Smooth muscle cell (in vitro differentiated cells): ENCODE measurements at regions not wholly inside any gene's neighbourhood (a gene's known extent, or its start where the extent isn't known, plus 50 kb on each side); places are given as distances from the start of the nearest gene placed in this dataset.

Source experiments
- DNase-seq: peaks from one replicate; lab custom pipeline; 2025; ENCODE audit not compliant: unreplicated experiment; lab: John Stamatoyannopoulos, UW
- H2AFZ ChIP-seq: fragments of 200-600 bp; sonication (generic); 2 replicates; pipeline ENCODE4 v1.6.0; 2016; ENCODE audit warnings: antibody characterized with exemption, low read depth, mild to moderate bottlenecking
- H3F3A ChIP-seq: fragments of 200-600 bp; sonication (generic); 2 replicates; pipeline ENCODE4 v1.6.0; 2017; ENCODE audit warnings: antibody characterized with exemption, low read depth
- H3K27ac ChIP-seq: fragments of 200-600 bp; sonication (generic); 2 replicates; pipeline ENCODE4 v1.5.1; 2016; ENCODE audit warnings: low read depth, mild to moderate bottlenecking
- H3K27me3 ChIP-seq: fragments of 200-600 bp; sonication (generic); 2 replicates; pipeline ENCODE4 v1.6.1; 2016; ENCODE audit warnings: low read depth, mild to moderate bottlenecking
- H3K36me3 ChIP-seq: fragments of 200-600 bp; sonication (generic); 2 replicates; pipeline ENCODE4 v1.5.1; 2016; ENCODE audit warnings: low read depth
- H3K4me1 ChIP-seq: fragments of 200-600 bp; sonication (generic); 2 replicates; pipeline ENCODE4 v1.5.1; 2016; ENCODE audit warnings: low read depth
- H3K4me2 ChIP-seq: fragments of 200-600 bp; sonication (generic); 2 replicates; pipeline ENCODE4 v1.6.0; 2016; ENCODE audit warnings: mild to moderate bottlenecking
- H3K4me3 ChIP-seq: fragments of 200-600 bp; sonication (generic); 2 replicates; pipeline ENCODE4 v1.5.1; 2016; ENCODE audit warnings: mild to moderate bottlenecking
- H3K79me2 ChIP-seq: fragments of 200-600 bp; sonication (generic); 2 replicates; pipeline ENCODE4 v1.6.0; 2016; ENCODE audit warnings: low read depth, mild to moderate bottlenecking
- H3K9ac ChIP-seq: fragments of 200-600 bp; sonication (generic); 2 replicates; pipeline ENCODE4 v1.6.0; 2016; ENCODE audit warnings: low read depth
- H3K9me3 ChIP-seq: fragments of 200-600 bp; sonication (generic); replicated peaks from 2 replicates; pipeline ENCODE4 v1.5.1; 2016; ENCODE audit warnings: low read depth
- H4K20me1 ChIP-seq: fragments of 200-600 bp; sonication (generic); 2 replicates; pipeline ENCODE4 v1.6.0; 2016; ENCODE audit warnings: low read depth
- CTCF ChIP-seq: fragments of 200-600 bp; sonication (generic); IDR thresholded peaks from 2 replicates; pipeline ENCODE4 v1.5.1; 2017; ENCODE audit warnings: borderline replicate concordance, mild to moderate bottlenecking, antibody characterized with exemption; ENCODE audit not compliant: insufficient read depth, poor library complexity, severe bottlenecking
- WGBS: methylation state at CpG from one replicate; pipeline ENCODE4 v1.1.7; 2016; ENCODE audit warnings: low lambda C conversion rate; 5-methylcytosine and 5-hydroxymethylcytosine counted together

- H3K9me3 ChIP-seq, result no peaks in the 10 kb centered on the region
- no peak overlapping the region for H3K4me2 ChIP-seq
- no peak for TF ChIP-seq CTCF
- H3K79me2 ChIP-seq, result no peaks in the 10 kb centered on the region
- no peak overlapping the region for H3K27ac ChIP-seq
- H3K36me3 ChIP-seq, result no peaks in the 10 kb centered on the region
- DNase-seq, result no peak
- WGBS, result 55% methylated on average over 6 of the region's 6 CpGs
- no peaks in the 10 kb centered on the region for H3F3A ChIP-seq
- H3K27me3 ChIP-seq, result no peaks in the 10 kb centered on the region
- H4K20me1 ChIP-seq, result no peaks in the 10 kb centered on the region
- H3K4me1 ChIP-seq, result no peaks in the 10 kb centered on the region
- H2AFZ ChIP-seq, result no peak overlapping the region
- H3K4me3 ChIP-seq, result no peak overlapping the region
- H3K9ac ChIP-seq, result no peak overlapping the region
These were observed 248.2 kb upstream of the MAF start for GRCh38 chr16:79848719-79849118.

- no peaks in the 10 kb centered on the region for H3K79me2 ChIP-seq
- no peak for DNase-seq
- no peak overlapping the region for H3K27ac ChIP-seq
These were observed 247.0 kb upstream of the MAF start for GRCh38 chr16:79847569-79847968.

GRCh38 chr16:79847101-79847500 is 246.6 kb upstream of the MAF start:
- Histone ChIP-seq H3K4me1 (no peaks in the 10 kb centered on the region), H3K9ac (no peak overlapping the region), H3K36me3 (no peaks in the 10 kb centered on the region), H3F3A (no peaks in the 10 kb centered on the region), H2AFZ (no peak overlapping the region), H3K4me2 (no peak overlapping the region), H3K27ac (no peak overlapping the region), H4K20me1 (no peaks in the 10 kb centered on the region), H3K4me3 (no peak overlapping the region), H3K9me3 (no peaks in the 10 kb centered on the region), H3K27me3 (no peaks in the 10 kb centered on the region), H3K79me2 (no peaks in the 10 kb centered on the region)
- 96% methylated on average over 7 of the region's 7 CpGs for WGBS
- TF ChIP-seq CTCF, result no peak
- DNase-seq, result no peak

More at GRCh38 chr16:79847569-79847968, 247.0 kb upstream of the MAF start:
- H3K4me3 ChIP-seq, result no peak overlapping the region
- no peaks in the 10 kb centered on the region for H3K4me1 ChIP-seq
- WGBS, result 85% methylated on average over 5 of the region's 5 CpGs
- no peaks in the 10 kb centered on the region for H3K36me3 ChIP-seq
- H2AFZ ChIP-seq, result no peak overlapping the region
- H3K4me2 ChIP-seq, result no peak overlapping the region
- no peaks in the 10 kb centered on the region for H3F3A ChIP-seq
- H3K9ac ChIP-seq, result no peak overlapping the region
- no peaks in the 10 kb centered on the region for H3K27me3 ChIP-seq
- no peak for TF ChIP-seq CTCF
- H3K9me3 ChIP-seq, result no peaks in the 10 kb centered on the region
- H4K20me1 ChIP-seq, result no peaks in the 10 kb centered on the region

DNA sequence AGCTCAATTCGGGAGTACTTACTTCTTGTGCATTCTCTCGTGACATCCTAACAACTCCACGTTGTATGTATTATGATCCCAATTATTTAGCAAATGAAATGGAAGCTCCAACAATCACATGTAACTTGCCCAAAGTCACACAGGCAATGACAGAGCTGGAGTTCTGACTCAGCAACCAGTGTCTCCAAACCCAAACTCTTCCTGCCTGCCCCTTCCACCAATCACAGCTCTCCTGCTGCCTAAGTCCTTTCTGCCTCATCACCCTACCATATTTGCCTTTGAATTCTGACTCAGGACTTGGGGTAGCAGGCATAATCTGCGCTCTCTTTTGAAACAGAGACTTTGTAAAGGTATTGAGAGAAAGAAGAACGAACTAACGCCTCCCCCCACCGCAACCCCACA is 245.2 kb upstream of the MAF start:
- Histone ChIP-seq H3K4me2 (no peak overlapping the region), H3K27me3 (no peaks in the 10 kb centered on the region), H3K9ac (no peak overlapping the region), H3K79me2 (no peaks in the 10 kb centered on the region), H3K4me3 (no peak overlapping the region), H3K36me3 (no peaks in the 10 kb centered on the region), H3K9me3 (no peaks in the 10 kb centered on the region), H2AFZ (no peak overlapping the region), H3K4me1 (no peaks in the 10 kb centered on the region), H4K20me1 (no peaks in the 10 kb centered on the region), H3K27ac (no peak overlapping the region), H3F3A (no peaks in the 10 kb centered on the region)
- WGBS, result 96% methylated on average over 7 of the region's 7 CpGs
- no peak for DNase-seq
- no peak for TF ChIP-seq CTCF
